Esophagus muscularis mucosa (tissue), 4 donors: ENCODE measurements at regions not wholly inside any gene's neighbourhood (a gene's known extent, or its start where the extent isn't known, plus 50 kb on each side); places are given as distances from the start of the nearest gene placed in this dataset.
"Not testable (repeated sequence)": the region's sequence is repeated elsewhere in the genome, so short reads cannot be mapped to it uniquely, and the experiment has no call there.

Experiments used
- DNase-seq: peaks from one replicate; pipeline ENCODE4 v3.0.0-alpha.2; 2017; ENCODE audit errors: extremely low spot score
- H3K27ac ChIP-seq, 4 donors: fragments of 200-600 bp; sonication (generic); replicated peaks in 1 of 4; 1 replicate in 3 of 4; 2 replicates in 1 of 4; pipeline ENCODE4 v1.5.1; 2016 to 2019; ENCODE audit warnings: mild to moderate bottlenecking in 1 of 4
- H3K27me3 ChIP-seq, 4 donors: fragments of 200-600 bp; sonication (generic); one replicate each; pipeline versions ENCODE4 v1.5.1 to v1.6.0; 2016 to 2019
- H3K36me3 ChIP-seq, 4 donors: fragments of 200-600 bp; sonication (generic); one replicate each; pipeline ENCODE4 v1.5.1; 2016 to 2019
- H3K4me1 ChIP-seq, 4 donors: fragments of 200-600 bp; sonication (generic); one replicate each; pipeline ENCODE4 v1.5.1; 2016 to 2019
- H3K4me3 ChIP-seq, 4 donors: fragments of 200-600 bp; sonication (generic); 1 replicate in 2 of 4; 2 replicates in 2 of 4; pipeline ENCODE4 v1.5.1; 2016 to 2019; ENCODE audit warnings: mild to moderate bottlenecking in 4 of 4, moderate library complexity in 1 of 4
- H3K9me3 ChIP-seq, 4 donors: fragments of 200-600 bp; sonication (generic); 1 replicate in 3 of 4; 2 replicates in 1 of 4; pipeline ENCODE4 v1.5.1; 2016 to 2019
- EP300 ChIP-seq: sonication (generic); formaldehyde crosslinking; IDR thresholded peaks from one replicate; pipeline ENCODE4 v1.6.1; 2017; ENCODE audit warnings: antibody characterized with exemption
- POLR2A ChIP-seq: fragments of 450-650 bp; IDR thresholded peaks from one replicate; pipeline ENCODE4 v1.6.1; 2017; ENCODE audit warnings: antibody characterized with exemption, moderate library complexity, mild to moderate bottlenecking, low read depth
- POLR2AphosphoS5 ChIP-seq, 2 donors: sonication (generic); formaldehyde crosslinking; IDR thresholded peaks; one replicate each; pipeline ENCODE4 v1.6.1; 2017; ENCODE audit warnings: antibody characterized with exemption in 2 of 2
- WGBS: methylation state at CpG from one replicate; pipeline ENCODE4 v1.1.5; 2018; 5-methylcytosine and 5-hydroxymethylcytosine counted together
- intact Hi-C: fragments of 100-400 bp; cut with DNase I; formaldehyde crosslinking; loops from one replicate; pipeline ENCODE4 v1.15.1; 2023
- TF ChIP-seq, protein P1 (sequence below), 3 experiments: fragments of 200-600 bp in 2 of 3; fragments of 450-650 bp in 1 of 3; sonication (generic) in 2 of 3; IDR thresholded peaks; one replicate each; pipeline ENCODE4 v1.5.1; 2017 to 2019; ENCODE audit warnings: antibody characterized with exemption in 3 of 3, mild to moderate bottlenecking in 2 of 3, moderate library complexity in 1 of 3

GRCh38 chr15:39031596-39031995, 467.0 kb upstream of the RASGRP1 start:
- DNase-seq, result no peak
- H3K9me3 ChIP-seq, result no peaks in the 10 kb centered on the region
- WGBS, result 50% methylated on average over 4 of the region's 4 CpGs
- no peak overlapping the region for H3K4me3 ChIP-seq
- intact Hi-C loops, result no loop called here
- H3K4me1 ChIP-seq, result peaks cover 0 to 13% (median 5%) of the 10 kb centered on the region in 4 donors
- no peak for TF ChIP-seq POLR2AphosphoS5 (IDR thresholded peaks at IDR 0.05)
- no peak for TF ChIP-seq POLR2A
- TF ChIP-seq, protein P1, sequence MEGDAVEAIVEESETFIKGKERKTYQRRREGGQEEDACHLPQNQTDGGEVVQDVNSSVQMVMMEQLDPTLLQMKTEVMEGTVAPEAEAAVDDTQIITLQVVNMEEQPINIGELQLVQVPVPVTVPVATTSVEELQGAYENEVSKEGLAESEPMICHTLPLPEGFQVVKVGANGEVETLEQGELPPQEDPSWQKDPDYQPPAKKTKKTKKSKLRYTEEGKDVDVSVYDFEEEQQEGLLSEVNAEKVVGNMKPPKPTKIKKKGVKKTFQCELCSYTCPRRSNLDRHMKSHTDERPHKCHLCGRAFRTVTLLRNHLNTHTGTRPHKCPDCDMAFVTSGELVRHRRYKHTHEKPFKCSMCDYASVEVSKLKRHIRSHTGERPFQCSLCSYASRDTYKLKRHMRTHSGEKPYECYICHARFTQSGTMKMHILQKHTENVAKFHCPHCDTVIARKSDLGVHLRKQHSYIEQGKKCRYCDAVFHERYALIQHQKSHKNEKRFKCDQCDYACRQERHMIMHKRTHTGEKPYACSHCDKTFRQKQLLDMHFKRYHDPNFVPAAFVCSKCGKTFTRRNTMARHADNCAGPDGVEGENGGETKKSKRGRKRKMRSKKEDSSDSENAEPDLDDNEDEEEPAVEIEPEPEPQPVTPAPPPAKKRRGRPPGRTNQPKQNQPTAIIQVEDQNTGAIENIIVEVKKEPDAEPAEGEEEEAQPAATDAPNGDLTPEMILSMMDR (IDR thresholded peaks at IDR 0.05), result no peak
- TF ChIP-seq EP300, result no peak
- H3K27ac ChIP-seq, result no peak overlapping the region
- no peaks in the 10 kb centered on the region for H3K27me3 ChIP-seq
- no peaks in the 10 kb centered on the region for H3K36me3 ChIP-seq

DNA sequence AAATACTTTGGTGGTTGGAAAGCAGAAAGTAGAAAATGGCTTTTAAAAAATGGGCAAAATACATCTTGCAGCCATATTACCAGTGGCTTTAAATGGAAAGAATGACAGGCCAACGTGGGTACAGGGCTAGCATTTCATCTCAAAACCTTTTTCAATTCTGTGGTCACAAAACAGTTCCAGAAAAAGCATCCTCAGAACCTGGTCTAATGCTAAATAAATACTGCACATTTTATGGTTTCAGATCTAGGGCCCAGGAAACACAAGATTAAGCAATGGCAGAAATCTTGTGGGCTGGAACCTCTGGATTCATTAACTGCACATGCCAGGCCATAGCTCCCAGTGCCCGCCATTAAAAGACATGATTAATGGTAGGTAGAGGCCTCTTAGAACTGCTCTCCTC, 470.2 kb upstream of the RASGRP1 start:
- no peak overlapping the region for H3K4me3 ChIP-seq
- no peak overlapping the region for H3K27ac ChIP-seq
- TF ChIP-seq POLR2A, result no peak
- TF ChIP-seq, protein P1 (IDR thresholded peaks at IDR 0.05), result no peak
- TF ChIP-seq POLR2AphosphoS5 (IDR thresholded peaks at IDR 0.05), result no peak
- no peak for TF ChIP-seq EP300
- 96% methylated on average over 2 of the region's 2 CpGs for WGBS
- DNase-seq, result no peak
- no peaks in the 10 kb centered on the region for H3K27me3 ChIP-seq
- H3K4me1 ChIP-seq, result peaks cover 0 to 13% (median 5%) of the 10 kb centered on the region in 4 donors
- no peaks in the 10 kb centered on the region for H3K36me3 ChIP-seq
- no peaks in the 10 kb centered on the region for H3K9me3 ChIP-seq
- intact Hi-C loops, result no loop called here

- intact Hi-C loops, DNase-seq: not testable (repeated sequence)
- WGBS, result 97% methylated on average over 2 of the region's 2 CpGs
Measured at GRCh38 chr15:39037611-39038010, 473.0 kb upstream of the RASGRP1 start.

DNA sequence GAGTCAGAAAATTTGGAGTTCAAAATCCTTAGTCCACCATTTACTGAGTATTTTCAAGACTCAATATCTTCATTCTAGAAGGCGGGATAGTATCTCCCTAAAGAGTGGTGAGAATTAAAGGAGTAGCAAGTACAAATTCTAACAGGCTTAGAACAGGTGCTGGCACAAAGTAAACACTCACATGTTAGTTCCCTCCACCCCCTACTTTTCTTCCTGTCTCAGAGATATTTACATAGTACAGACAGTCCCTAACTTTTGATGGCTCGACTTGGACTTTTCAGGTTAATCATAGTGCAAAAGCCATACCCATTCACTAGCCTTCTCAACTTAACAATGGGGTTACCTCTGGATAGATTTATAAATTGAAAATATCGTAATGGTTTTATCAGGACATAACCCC, 476.2 kb upstream of the RASGRP1 start:
- intact Hi-C loops, result no loop called here

More at GRCh38 chr15:39037611-39038010, 473.0 kb upstream of the RASGRP1 start:
- H3K4me3 ChIP-seq, H3K36me3 ChIP-seq, H3K27me3 ChIP-seq, H3K9me3 ChIP-seq, H3K4me1 ChIP-seq, H3K27ac ChIP-seq: not testable (repeated sequence)

DNA sequence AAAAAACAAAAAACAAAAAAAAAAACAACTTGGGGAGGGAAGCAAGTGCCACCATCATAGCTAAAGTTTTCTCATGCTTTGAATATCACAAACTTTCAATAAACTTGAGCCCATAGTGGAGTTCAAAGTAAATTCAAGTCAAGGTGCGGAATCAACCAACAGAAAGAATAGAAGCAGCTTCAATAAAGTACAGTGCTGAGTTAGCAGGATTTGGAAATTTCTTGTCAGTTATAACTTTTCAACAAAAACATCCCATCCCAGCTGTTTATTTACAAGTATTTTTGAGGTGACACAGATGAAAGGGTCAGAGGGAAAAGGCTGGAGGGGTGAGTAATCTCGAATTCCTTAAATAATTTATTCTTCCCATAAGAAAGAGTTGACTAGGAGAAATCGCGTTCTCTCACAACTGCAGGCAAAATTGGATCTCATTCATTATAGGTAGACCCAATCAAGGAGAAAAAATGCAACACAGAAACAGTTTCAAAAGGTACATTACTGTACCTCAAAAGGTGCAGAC, 477.4 kb upstream of the RASGRP1 start:
- TF ChIP-seq, protein P1 (IDR thresholded peaks at IDR 0.05), result no peak
- TF ChIP-seq POLR2A, result no peak
- no peak for TF ChIP-seq EP300
- no peak for TF ChIP-seq POLR2AphosphoS5 (IDR thresholded peaks at IDR 0.05)
- Histone ChIP-seq H3K27me3 (no peaks in the 10 kb centered on the region), H3K4me1 (peaks cover 0 to 5% (median 0%) of the 10 kb centered on the region in 4 donors), H3K4me3 (no peak overlapping the region), H3K36me3 (no peaks in the 10 kb centered on the region), H3K27ac (no peak overlapping the region), H3K9me3 (no peaks in the 10 kb centered on the region)
- DNase-seq, result no peak
- 83% methylated on average over 4 of the region's 4 CpGs for WGBS
- intact Hi-C loops, result no loop called here

More for the DNA sequence above, 476.2 kb upstream of the RASGRP1 start:
- DNase-seq, result no peak
- no peak for TF ChIP-seq POLR2A
- TF ChIP-seq, protein P1 (IDR thresholded peaks at IDR 0.05), result no peak
- no peak for TF ChIP-seq POLR2AphosphoS5 (IDR thresholded peaks at IDR 0.05)
- TF ChIP-seq EP300, result no peak
- WGBS, result 96% methylated on average over 3 of the region's 3 CpGs
- Histone ChIP-seq H3K36me3 (no peaks in the 10 kb centered on the region), H3K4me3 (no peak overlapping the region), H3K4me1 (peaks cover 0 to 5% (median 0%) of the 10 kb centered on the region in 4 donors), H3K9me3 (no peaks in the 10 kb centered on the region), H3K27me3 (no peaks in the 10 kb centered on the region), H3K27ac (no peak overlapping the region)
